NB4 (cell line): ENCODE measurements at regions not wholly inside any gene's neighbourhood (a gene's known extent, or its start where the extent isn't known, plus 50 kb on each side); places are given as distances from the start of the nearest gene placed in this dataset.

Experiments
- DNase-seq: peaks from one replicate; pipeline ENCODE4 v3.0.0; 2010; ENCODE audit warnings: low read depth
- H3K4me3 ChIP-seq: one replicate; pipeline ENCODE4 v1.5.1; 2011; ENCODE audit warnings: mild to moderate bottlenecking, low read depth, low read length, moderate library complexity
- MYC ChIP-seq: IDR thresholded peaks from 2 replicates; pipeline ENCODE4 v1.6.1; 2011; ENCODE audit warnings: low read depth, low read length
- POLR2A ChIP-seq: IDR thresholded peaks from 2 replicates; pipeline ENCODE4 v1.6.1; 2011; ENCODE audit warnings: mild to moderate bottlenecking; ENCODE audit not compliant: insufficient read length; ENCODE audit errors: extremely low read depth
- TF ChIP-seq, protein P1 (sequence below): IDR thresholded peaks from one replicate; pipeline ENCODE4 v1.5.1; 2012; ENCODE audit warnings: low read depth, low read length
- TF ChIP-seq, protein P2 (sequence below): IDR thresholded peaks from 2 replicates; pipeline ENCODE4 v1.6.1; 2011; ENCODE audit warnings: low read depth, low read length

DNA sequence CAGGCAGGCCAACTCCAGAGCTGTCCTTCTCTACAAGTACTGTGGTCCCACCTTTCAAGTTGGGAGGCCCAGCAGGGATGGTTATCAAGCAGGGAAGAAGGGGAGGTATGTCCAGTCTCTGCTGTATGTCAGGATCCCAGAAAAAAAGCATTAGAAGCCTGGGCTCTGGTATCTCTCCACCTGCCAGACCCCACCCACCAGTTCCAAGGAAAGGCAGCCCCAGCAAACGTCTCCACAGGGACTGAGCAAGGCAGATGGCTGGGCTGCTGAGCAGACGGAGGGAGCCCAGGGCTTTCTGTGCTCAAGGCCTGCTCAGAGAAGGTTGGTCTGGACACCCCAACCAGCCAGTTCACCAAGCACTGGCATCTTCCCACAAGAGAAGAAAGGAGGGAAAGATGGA, 287.8 kb downstream of the XXYLT1 start:
- no peak overlapping the region for H3K4me3 ChIP-seq
- TF ChIP-seq MYC: no peak
- TF ChIP-seq, protein P1, sequence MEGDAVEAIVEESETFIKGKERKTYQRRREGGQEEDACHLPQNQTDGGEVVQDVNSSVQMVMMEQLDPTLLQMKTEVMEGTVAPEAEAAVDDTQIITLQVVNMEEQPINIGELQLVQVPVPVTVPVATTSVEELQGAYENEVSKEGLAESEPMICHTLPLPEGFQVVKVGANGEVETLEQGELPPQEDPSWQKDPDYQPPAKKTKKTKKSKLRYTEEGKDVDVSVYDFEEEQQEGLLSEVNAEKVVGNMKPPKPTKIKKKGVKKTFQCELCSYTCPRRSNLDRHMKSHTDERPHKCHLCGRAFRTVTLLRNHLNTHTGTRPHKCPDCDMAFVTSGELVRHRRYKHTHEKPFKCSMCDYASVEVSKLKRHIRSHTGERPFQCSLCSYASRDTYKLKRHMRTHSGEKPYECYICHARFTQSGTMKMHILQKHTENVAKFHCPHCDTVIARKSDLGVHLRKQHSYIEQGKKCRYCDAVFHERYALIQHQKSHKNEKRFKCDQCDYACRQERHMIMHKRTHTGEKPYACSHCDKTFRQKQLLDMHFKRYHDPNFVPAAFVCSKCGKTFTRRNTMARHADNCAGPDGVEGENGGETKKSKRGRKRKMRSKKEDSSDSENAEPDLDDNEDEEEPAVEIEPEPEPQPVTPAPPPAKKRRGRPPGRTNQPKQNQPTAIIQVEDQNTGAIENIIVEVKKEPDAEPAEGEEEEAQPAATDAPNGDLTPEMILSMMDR: no peak
- no peak for DNase-seq

DNA sequence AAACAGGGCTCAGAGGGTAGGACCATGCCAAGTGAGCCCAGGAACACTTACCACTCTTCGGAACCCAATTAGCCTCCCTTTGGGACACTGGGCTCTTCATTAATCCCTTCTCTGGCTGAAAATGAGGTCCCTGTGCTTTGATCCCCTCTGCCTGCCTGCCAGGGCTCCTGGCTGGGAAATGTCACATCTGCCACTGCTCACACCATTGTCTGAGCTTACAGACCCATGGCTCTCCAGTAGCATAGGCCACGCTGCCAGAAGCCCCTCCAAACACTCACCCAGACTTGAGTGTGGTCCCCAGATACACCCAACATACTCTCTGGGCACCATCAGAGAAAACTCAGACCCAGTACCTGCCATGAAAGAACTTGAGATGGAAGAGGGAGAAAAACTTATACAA, 287.3 kb downstream of the XXYLT1 start:
- no peak overlapping the region for H3K4me3 ChIP-seq
- DNase-seq: no peak
- TF ChIP-seq, protein P2, sequence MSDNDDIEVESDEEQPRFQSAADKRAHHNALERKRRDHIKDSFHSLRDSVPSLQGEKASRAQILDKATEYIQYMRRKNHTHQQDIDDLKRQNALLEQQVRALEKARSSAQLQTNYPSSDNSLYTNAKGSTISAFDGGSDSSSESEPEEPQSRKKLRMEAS: no peak
- no peak for TF ChIP-seq POLR2A
- TF ChIP-seq MYC: no peak
- TF ChIP-seq, protein P1: no peak

DNA sequence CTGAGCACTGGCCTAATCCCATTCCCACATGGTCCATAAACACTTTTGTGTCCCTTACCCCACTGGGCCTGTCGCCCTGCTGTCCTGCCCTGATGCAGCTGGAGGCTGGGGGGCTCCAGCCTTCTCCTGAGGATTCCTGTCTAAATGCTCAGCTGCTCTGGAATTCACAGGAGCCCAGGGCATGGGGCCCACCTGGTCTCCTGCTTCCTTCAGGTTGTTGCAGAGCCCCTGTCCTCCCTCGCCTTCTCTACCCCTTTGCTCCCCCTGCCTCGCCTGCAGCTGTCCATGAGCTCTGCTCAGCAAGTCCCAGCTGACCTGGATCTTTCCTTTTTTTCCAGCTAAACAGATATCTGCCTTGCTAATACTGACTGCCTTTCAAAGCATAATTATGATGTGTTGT, 286.9 kb downstream of the XXYLT1 start:
- TF ChIP-seq, protein P2: no peak
- TF ChIP-seq POLR2A (no peak), MYC (no peak)
- TF ChIP-seq, protein P1: no peak
- H3K4me3 ChIP-seq: no peak overlapping the region

DNA sequence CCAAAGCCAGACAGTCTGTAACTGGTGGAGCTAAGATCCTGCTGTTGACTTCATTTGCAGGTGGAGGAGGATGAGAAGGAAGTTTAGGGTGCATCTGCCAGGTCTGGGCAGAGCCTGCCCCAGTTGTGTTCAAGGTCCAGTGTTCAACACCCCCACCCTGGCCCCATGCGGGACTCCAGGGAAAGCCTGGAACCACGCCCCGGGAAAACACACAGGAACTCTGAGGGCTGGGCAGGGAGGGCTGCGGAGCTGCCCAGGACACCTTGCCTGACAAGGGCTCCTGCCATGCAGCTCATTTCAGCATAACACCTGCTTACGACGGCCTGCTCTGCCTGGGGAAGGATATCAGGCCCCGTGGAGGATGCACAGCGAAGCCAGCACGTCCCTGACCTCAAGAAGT, 286.3 kb downstream of the XXYLT1 start:
- DNase-seq: no peak
- peak overlapping the region; percentile 25 for H3K4me3 ChIP-seq
- TF ChIP-seq, protein P2: no peak
- TF ChIP-seq POLR2A (no peak), MYC (no peak)
- TF ChIP-seq, protein P1: no peak

More for the DNA sequence above, 286.9 kb downstream of the XXYLT1 start:
- DNase-seq: no peak

DNA sequence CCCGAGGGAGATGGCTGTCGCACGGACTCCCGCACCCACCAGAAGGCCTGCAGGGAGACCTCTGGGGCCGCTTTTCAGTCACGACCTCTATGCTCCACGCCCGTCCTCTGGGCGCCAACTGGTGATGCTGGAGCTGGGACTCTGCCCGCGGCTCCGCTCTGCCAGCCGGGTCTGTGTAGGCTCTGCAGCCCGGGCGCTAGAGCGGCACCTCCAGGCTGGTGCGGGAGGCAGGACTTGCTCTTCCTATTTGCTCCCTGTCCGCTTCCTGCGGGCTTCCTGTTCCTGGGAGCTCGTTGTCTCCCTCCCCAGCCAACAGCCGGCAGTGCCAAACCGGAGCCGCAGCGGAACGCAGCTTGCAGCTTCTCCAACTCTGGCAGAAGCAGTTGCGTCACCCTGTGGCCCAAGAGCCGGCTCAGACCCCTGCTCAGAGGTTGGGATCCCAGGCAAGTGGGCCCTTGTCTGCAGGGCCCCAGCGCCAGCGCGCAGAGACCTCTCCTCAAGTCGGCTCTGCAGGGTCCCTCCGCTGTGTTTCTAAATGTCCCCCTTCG, 285.9 kb downstream of the XXYLT1 start:
- peak overlapping the region; percentile 25 for H3K4me3 ChIP-seq
- TF ChIP-seq MYC (no peak), POLR2A (no peak)
- TF ChIP-seq, protein P2: no peak
- TF ChIP-seq, protein P1: peak; percentile 40
- peak; percentile 94 for DNase-seq

DNA sequence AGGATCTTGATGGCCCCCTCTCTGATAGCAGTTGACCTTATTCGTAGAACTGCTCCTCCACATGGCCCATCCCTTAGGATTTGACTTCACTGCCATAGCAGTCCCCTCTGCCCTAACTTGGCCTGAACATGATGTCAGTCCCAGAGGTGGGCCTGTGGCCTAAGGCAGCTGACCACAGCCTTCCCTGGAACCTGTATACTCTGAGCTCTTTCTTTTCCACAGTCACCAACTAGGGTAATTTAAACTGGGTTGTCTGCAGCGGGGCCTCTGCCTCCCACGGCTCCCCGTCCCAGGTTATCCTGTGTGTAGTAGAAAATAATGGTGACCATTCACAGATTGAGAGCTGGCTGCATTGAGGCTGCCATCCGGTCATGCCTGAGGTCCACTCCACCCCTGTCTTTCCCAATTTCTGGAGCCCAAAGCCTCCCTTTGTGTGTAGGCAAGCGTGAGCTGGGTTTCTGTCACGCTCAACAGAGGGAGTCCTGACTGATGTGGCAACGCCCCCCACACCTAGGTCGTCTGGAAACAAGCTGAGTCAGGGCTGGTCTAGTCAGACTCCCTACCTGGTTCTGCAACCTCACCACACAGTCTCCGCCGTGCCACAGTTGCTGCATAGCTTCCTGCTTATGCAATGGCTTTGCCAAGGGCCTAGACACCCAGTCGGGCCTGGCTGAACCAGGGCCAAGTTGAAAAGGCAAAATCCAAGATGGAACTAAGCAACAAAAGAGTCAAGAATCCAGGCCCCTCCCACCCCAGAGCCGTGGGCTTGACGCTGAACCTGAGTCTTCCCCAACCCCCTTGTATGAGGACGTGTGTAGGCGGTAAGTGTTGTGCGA, 284.5 kb downstream of the XXYLT1 start:
- TF ChIP-seq, protein P2: 0 out of 2 replicates have a peak, but pooled peaks have one; percentile 27
- TF ChIP-seq, protein P1: no peak
- TF ChIP-seq POLR2A (no peak), MYC (peak; percentile 28; the same call in 1 of the 2 replicates)
- H3K4me3 ChIP-seq: no peak overlapping the region
- DNase-seq: peak; percentile 93
